GM18526 (cell line): ENCODE measurements at regions not wholly inside any gene's neighbourhood (a gene's known extent, or its start where the extent isn't known, plus 50 kb on each side); places are given as distances from the start of the nearest gene placed in this dataset.

ENCODE experiments used
- POLR2A ChIP-seq: IDR thresholded peaks from 3 replicates; pipeline ENCODE4 v1.6.1; 2011; ENCODE audit not compliant: insufficient read length; ENCODE audit errors: extremely low read depth

GRCh38 chr2:47272031-47272864, 95.9 kb upstream of the CALM2 start:
- TF ChIP-seq POLR2A = no peak

- no peak for TF ChIP-seq POLR2A
Measured at GRCh38 chr2:47271054-47272000, 95.0 kb upstream of the CALM2 start.

GRCh38 chr2:47270421-47270820, 94.1 kb upstream of the CALM2 start:
- TF ChIP-seq POLR2A = no peak

GRCh38 chr2:47269316-47270232, 93.3 kb upstream of the CALM2 start:
- TF ChIP-seq POLR2A = no peak

GRCh38 chr2:47267711-47268086, 91.4 kb upstream of the CALM2 start:
- TF ChIP-seq POLR2A = no peak

- TF ChIP-seq POLR2A = no peak
Measured at GRCh38 chr2:47266939-47267710, 90.8 kb upstream of the CALM2 start.

GRCh38 chr2:47265751-47266231, 89.5 kb upstream of the CALM2 start:
- TF ChIP-seq POLR2A = no peak

GRCh38 chr2:47265158-47265557, 88.8 kb upstream of the CALM2 start:
- TF ChIP-seq POLR2A = no peak

GRCh38 chr2:47264686-47265085, 88.4 kb upstream of the CALM2 start:
- no peak for TF ChIP-seq POLR2A

GRCh38 chr2:47264143-47264542, 87.8 kb upstream of the CALM2 start:
- no peak for TF ChIP-seq POLR2A

GRCh38 chr2:47262657-47263056, 86.3 kb upstream of the CALM2 start:
- no peak for TF ChIP-seq POLR2A

- no peak for TF ChIP-seq POLR2A
Measured at GRCh38 chr2:47260971-47261370, 84.7 kb upstream of the CALM2 start.

- no peak for TF ChIP-seq POLR2A
Measured at GRCh38 chr2:47259829-47260228, 83.5 kb upstream of the CALM2 start.

GRCh38 chr2:47257946-47258348, 81.6 kb upstream of the CALM2 start:
- no peak for TF ChIP-seq POLR2A
